GM12878 (cell line): ENCODE measurements at regions not wholly inside any gene's neighbourhood (a gene's known extent, or its start where the extent isn't known, plus 50 kb on each side); places are given as distances from the start of the nearest gene placed in this dataset.

ENCODE experiments used
- POLR2A ChIP-seq: IDR thresholded peaks from 2 replicates; pipeline ENCODE4 v1.6.1; 2011; ENCODE audit warnings: low read depth, mild to moderate bottlenecking, low read length
- TCF7 ChIP-seq: IDR thresholded peaks from 2 replicates; pipeline ENCODE4 v1.6.1; 2014; ENCODE audit warnings: antibody characterized with exemption, borderline replicate concordance
- ZZZ3 ChIP-seq: IDR thresholded peaks from 2 replicates; pipeline ENCODE4 v1.6.1; 2011; ENCODE audit warnings: low read depth; ENCODE audit not compliant: control insufficient read depth, insufficient read length
- TF ChIP-seq, protein P1 (sequence below), 3 experiments: IDR thresholded peaks in 2 of 3; conservative IDR thresholded peaks in 1 of 3; 2 replicates each; pipeline ENCODE4 v1.5.1; 2011; ENCODE audit warnings: low read depth in 3 of 3, low read length in 3 of 3, mild to moderate bottlenecking in 3 of 3, control low read depth in 2 of 3, moderate library complexity in 2 of 3, inconsistent platforms in 1 of 3, mixed read lengths in 1 of 3; ENCODE audit not compliant: control insufficient read depth in 2 of 3, insufficient read depth in 1 of 3; ENCODE audit errors: extremely low read depth in 1 of 3
- TF ChIP-seq, protein P2 (sequence below): fragments of 450-650 bp; formaldehyde crosslinking; IDR thresholded peaks from 2 replicates; pipeline ENCODE4 v1.4.0; 2020; ENCODE audit warnings: mild to moderate bottlenecking, moderate library complexity

DNA sequence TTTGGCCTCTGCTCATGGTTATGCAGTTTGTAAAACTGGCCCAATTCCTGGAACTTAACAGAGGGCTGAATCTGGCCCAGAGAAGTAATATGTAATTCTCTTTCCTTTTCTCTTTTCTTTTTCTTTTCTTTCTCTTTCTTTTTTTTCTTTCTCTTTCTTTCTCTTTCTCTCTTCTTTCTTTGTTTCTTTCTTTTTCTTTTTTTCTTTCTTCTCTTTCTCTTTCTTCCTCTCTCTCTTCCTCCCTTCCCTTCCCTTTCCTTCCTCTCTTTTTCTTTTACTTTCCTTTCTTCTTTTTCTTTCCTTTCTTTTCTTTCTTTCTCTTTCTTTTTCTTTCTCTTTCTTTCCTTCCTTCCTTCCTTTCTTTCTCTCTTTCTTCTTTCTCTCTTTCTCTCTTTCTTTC, 88.8 kb upstream of the SLITRK5 start:
- TF ChIP-seq, protein P1, sequence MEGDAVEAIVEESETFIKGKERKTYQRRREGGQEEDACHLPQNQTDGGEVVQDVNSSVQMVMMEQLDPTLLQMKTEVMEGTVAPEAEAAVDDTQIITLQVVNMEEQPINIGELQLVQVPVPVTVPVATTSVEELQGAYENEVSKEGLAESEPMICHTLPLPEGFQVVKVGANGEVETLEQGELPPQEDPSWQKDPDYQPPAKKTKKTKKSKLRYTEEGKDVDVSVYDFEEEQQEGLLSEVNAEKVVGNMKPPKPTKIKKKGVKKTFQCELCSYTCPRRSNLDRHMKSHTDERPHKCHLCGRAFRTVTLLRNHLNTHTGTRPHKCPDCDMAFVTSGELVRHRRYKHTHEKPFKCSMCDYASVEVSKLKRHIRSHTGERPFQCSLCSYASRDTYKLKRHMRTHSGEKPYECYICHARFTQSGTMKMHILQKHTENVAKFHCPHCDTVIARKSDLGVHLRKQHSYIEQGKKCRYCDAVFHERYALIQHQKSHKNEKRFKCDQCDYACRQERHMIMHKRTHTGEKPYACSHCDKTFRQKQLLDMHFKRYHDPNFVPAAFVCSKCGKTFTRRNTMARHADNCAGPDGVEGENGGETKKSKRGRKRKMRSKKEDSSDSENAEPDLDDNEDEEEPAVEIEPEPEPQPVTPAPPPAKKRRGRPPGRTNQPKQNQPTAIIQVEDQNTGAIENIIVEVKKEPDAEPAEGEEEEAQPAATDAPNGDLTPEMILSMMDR (IDR thresholded peaks at IDR 0.05 in 2 of 3, conservative IDR thresholded peaks at IDR 0.05 in 1 of 3; ENCODE audit: control insufficient read depth in 2 of 3, extremely low read depth in 1 of 3, insufficient read depth in 1 of 3, low read depth in 3 of 3, low read length in 3 of 3), result no peak
- TF ChIP-seq, protein P2, sequence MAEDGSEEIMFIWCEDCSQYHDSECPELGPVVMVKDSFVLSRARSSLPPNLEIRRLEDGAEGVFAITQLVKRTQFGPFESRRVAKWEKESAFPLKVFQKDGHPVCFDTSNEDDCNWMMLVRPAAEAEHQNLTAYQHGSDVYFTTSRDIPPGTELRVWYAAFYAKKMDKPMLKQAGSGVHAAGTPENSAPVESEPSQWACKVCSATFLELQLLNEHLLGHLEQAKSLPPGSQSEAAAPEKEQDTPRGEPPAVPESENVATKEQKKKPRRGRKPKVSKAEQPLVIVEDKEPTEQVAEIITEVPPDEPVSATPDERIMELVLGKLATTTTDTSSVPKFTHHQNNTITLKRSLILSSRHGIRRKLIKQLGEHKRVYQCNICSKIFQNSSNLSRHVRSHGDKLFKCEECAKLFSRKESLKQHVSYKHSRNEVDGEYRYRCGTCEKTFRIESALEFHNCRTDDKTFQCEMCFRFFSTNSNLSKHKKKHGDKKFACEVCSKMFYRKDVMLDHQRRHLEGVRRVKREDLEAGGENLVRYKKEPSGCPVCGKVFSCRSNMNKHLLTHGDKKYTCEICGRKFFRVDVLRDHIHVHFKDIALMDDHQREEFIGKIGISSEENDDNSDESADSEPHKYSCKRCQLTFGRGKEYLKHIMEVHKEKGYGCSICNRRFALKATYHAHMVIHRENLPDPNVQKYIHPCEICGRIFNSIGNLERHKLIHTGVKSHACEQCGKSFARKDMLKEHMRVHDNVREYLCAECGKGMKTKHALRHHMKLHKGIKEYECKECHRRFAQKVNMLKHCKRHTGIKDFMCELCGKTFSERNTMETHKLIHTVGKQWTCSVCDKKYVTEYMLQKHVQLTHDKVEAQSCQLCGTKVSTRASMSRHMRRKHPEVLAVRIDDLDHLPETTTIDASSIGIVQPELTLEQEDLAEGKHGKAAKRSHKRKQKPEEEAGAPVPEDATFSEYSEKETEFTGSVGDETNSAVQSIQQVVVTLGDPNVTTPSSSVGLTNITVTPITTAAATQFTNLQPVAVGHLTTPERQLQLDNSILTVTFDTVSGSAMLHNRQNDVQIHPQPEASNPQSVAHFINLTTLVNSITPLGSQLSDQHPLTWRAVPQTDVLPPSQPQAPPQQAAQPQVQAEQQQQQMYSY (CRISPR knock-in tag), result no peak
- TF ChIP-seq TCF7, result no peak
- TF ChIP-seq POLR2A, result no peak
- no peak for TF ChIP-seq ZZZ3
